ENCODE measurements at regions not wholly inside any gene's neighbourhood (a gene's known extent, or its start where the extent isn't known, plus 50 kb on each side); places are given as distances from the start of the nearest gene placed in this dataset.
A peak's percentile ranks its signal among the peaks of the same experiment; 100 is the strongest.
"Not testable (repeated sequence)": the region's sequence is repeated elsewhere in the genome, so short reads cannot be mapped to it uniquely, and the experiment has no call there.

GRCh38 chr4:20074450-20074849, 177.3 kb upstream of the SLIT2 start (continued):
- no peak for TF ChIP-seq FOXJ3 (CRISPR knock-in tag; IDR thresholded peaks at IDR 0.05)

GRCh38 chr4:20065952-20066351, 185.8 kb upstream of the SLIT2 start:
- no peaks in the 10 kb centered on the region for H3K79me2 ChIP-seq (ENCODE audit: insufficient read depth)
- WGBS (ENCODE audit: low lambda C conversion rate): 69% methylated on average over 1 of the region's 1 CpG
- H2AFZ ChIP-seq (ENCODE audit: low read depth): no peak overlapping the region; the same call in 1 of the 2 replicates
- H3F3A ChIP-seq (replicated peaks; ENCODE audit: insufficient read depth): no peaks in the 10 kb centered on the region
- H3K36me3 ChIP-seq (replicated peaks in 1 of 2; ENCODE audit: control insufficient read depth in 1 of 2, insufficient read depth in 2 of 2, low read length in 1 of 2): no peaks in the 10 kb centered on the region
- no peaks in the 10 kb centered on the region for H4K20me1 ChIP-seq (ENCODE audit: insufficient read depth)
- no peak overlapping the region for H3K4me2 ChIP-seq
- no peak overlapping the region for H3K9ac ChIP-seq
- H3K9me2 ChIP-seq: no peaks in the 10 kb centered on the region
- no peak overlapping the region for H3K27ac ChIP-seq (ENCODE audit: low read depth in 2 of 2, low read length in 1 of 2)
- ChIA-PET CTCF (interaction anchor here (1.5 kb wide), 1 partner anchor 24 kb away, joined by 4 read pairs; no protein-coding TSS in a partner anchor), POLR2A (no interaction called here)
- H3K27me3 ChIP-seq (ENCODE audit: insufficient read depth): no peaks in the 10 kb centered on the region
- TF ChIP-seq PBX3 (IDR thresholded peaks at IDR 0.05): peak; percentile 22; the same call in 1 of the 2 replicates
- no peak for TF ChIP-seq TEAD4 (IDR thresholded peaks at IDR 0.05; ENCODE audit: borderline replicate concordance, insufficient read depth)
- TF ChIP-seq TCF12 (IDR thresholded peaks at IDR 0.05): peak; percentile 52
- H3K9me3 ChIP-seq: no peaks in the 10 kb centered on the region
- no peak for DNase-seq
- H3K4me1 ChIP-seq (ENCODE audit: control insufficient read depth in 1 of 2, insufficient read depth in 2 of 2, low read depth in 1 of 2, low read length in 1 of 2): peaks cover 0 to 2% of the 10 kb centered on the region in 2 experiments; a peak in 1 of 4 replicates
- H3K4me3 ChIP-seq (ENCODE audit: low read depth in 2 of 2, low read length in 1 of 2): no peak overlapping the region

GRCh38 chr4:20062857-20063256, 188.8 kb upstream of the SLIT2 start:
- H3K36me3 ChIP-seq (replicated peaks in 1 of 2; ENCODE audit: control insufficient read depth in 1 of 2, insufficient read depth in 2 of 2, low read length in 1 of 2); H2AFZ ChIP-seq (ENCODE audit: low read depth); H3K4me1 ChIP-seq (ENCODE audit: control insufficient read depth in 1 of 2, insufficient read depth in 2 of 2, low read depth in 1 of 2, low read length in 1 of 2); H3K27ac ChIP-seq (ENCODE audit: low read depth in 2 of 2, low read length in 1 of 2); H3K27me3 ChIP-seq (ENCODE audit: insufficient read depth); H4K20me1 ChIP-seq (ENCODE audit: insufficient read depth); H3F3A ChIP-seq (replicated peaks; ENCODE audit: insufficient read depth); DNase-seq; H3K79me2 ChIP-seq (ENCODE audit: insufficient read depth); POLR2A ChIA-PET; H3K4me3 ChIP-seq (ENCODE audit: low read depth in 2 of 2, low read length in 1 of 2); H3K9me2 ChIP-seq; H3K9ac ChIP-seq; H3K4me2 ChIP-seq; CTCF ChIA-PET; H3K9me3 ChIP-seq: not testable (repeated sequence)
- 82% methylated on average over 5 of the region's 5 CpGs for WGBS (ENCODE audit: low lambda C conversion rate)

GRCh38 chr4:20062054-20062453, 189.7 kb upstream of the SLIT2 start:
- DNase-seq: no peak
- Histone ChIP-seq H3K4me2 (no peak overlapping the region), H3F3A (replicated peaks; ENCODE audit: insufficient read depth) (no peaks in the 10 kb centered on the region), H3K36me3 (replicated peaks in 1 of 2; ENCODE audit: control insufficient read depth in 1 of 2, insufficient read depth in 2 of 2, low read length in 1 of 2) (no peaks in the 10 kb centered on the region), H3K4me3 (ENCODE audit: low read depth in 2 of 2, low read length in 1 of 2) (no peak overlapping the region), H3K9me3 (no peaks in the 10 kb centered on the region), H3K27ac (ENCODE audit: low read depth in 2 of 2, low read length in 1 of 2) (no peak overlapping the region), H3K27me3 (ENCODE audit: insufficient read depth) (no peaks in the 10 kb centered on the region), H3K79me2 (ENCODE audit: insufficient read depth) (no peaks in the 10 kb centered on the region), H4K20me1 (ENCODE audit: insufficient read depth) (no peaks in the 10 kb centered on the region), H3K4me1 (ENCODE audit: control insufficient read depth in 1 of 2, insufficient read depth in 2 of 2, low read depth in 1 of 2, low read length in 1 of 2) (peaks cover 0 to 5% of the 10 kb centered on the region in 2 experiments; a peak in 1 of 4 replicates), H3K9me2 (no peaks in the 10 kb centered on the region), H2AFZ (ENCODE audit: low read depth) (no peak overlapping the region), H3K9ac (no peak overlapping the region)
- CTCF ChIA-PET: no interaction called here
- whole genome bisulfite sequencing (ENCODE audit: low lambda C conversion rate): 84% methylated on average over 7 of the region's 7 CpGs
- TF ChIP-seq RXRA (IDR thresholded peaks at IDR 0.05; ENCODE audit: borderline replicate concordance, low read depth): no peak
- no peak for TF ChIP-seq TEAD4 (IDR thresholded peaks at IDR 0.05; ENCODE audit: borderline replicate concordance, insufficient read depth)
- no peak for TF ChIP-seq USF1 (IDR thresholded peaks at IDR 0.05; ENCODE audit: borderline replicate concordance, low read depth)
- TF ChIP-seq PBX3 (IDR thresholded peaks at IDR 0.05): no peak
- TF ChIP-seq MEF2A (IDR thresholded peaks at IDR 0.05; ENCODE audit: borderline replicate concordance, low read depth): no peak
- TF ChIP-seq RFX5 (IDR thresholded peaks at IDR 0.05; ENCODE audit: low read length): no peak
- POLR2A ChIA-PET: no interaction called here

Measured in SK-N-SH (cell line).